NCI-H748 (cell line): ENCODE measurements at regions not wholly inside any gene's neighbourhood (a gene's known extent, or its start where the extent isn't known, plus 50 kb on each side); places are given as distances from the start of the nearest gene placed in this dataset.

ENCODE experiments used
- DNase-seq: peaks from one replicate; lab custom pipeline; 2025; ENCODE audit not compliant: unreplicated experiment; lab: John Stamatoyannopoulos, UW

GRCh38 chr18:79625924-79626561 lies 53.6 kb upstream of the CTDP1 start:
- no peak for DNase-seq

GRCh38 chr18:79626905-79627749 lies 52.5 kb upstream of the CTDP1 start:
- no peak for DNase-seq

GRCh38 chr18:79627750-79628294 lies 51.8 kb upstream of the CTDP1 start:
- DNase-seq = no peak

GRCh38 chr18:79628416-79629248 lies 51.0 kb upstream of the CTDP1 start:
- DNase-seq = no peak

- no peak for DNase-seq
Observed at GRCh38 chr18:79629249-79629558, 50.4 kb upstream of the CTDP1 start.

- DNase-seq = peak; percentile 28
Observed at GRCh38 chr18:79629606-79630005, 50.0 kb upstream of the CTDP1 start.
